Fibroblast of gingiva (primary cell): ENCODE measurements at regions not wholly inside any gene's neighbourhood (a gene's known extent, or its start where the extent isn't known, plus 50 kb on each side); places are given as distances from the start of the nearest gene placed in this dataset.
"Not testable (repeated sequence)": the region's sequence is repeated elsewhere in the genome, so short reads cannot be mapped to it uniquely, and the experiment has no call there.

Experiments used
- DNase-seq: peaks from one replicate; pipeline ENCODE4 v3.0.0-alpha.2; 2011; ENCODE audit warnings: low read depth

DNA sequence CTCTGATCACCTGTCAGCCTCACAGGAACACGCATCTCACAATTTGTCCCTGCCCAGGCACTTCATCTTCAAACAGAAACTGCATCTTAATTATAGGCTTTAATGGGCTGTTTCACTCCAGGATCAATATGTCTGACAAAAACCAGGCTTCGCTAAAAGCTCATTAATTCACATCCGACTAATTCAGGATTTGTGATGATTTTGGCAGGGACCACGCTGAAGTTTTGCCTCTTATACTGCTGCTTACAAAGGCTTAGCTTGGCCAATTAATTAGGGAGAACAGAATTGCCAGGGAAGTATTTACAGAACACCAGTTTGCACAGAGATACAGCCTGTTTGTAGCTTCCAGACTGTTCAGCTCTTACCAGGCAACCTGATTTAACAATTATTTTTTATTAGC is 541.0 kb upstream of the SPTLC3 start:
- no peak for DNase-seq

DNA sequence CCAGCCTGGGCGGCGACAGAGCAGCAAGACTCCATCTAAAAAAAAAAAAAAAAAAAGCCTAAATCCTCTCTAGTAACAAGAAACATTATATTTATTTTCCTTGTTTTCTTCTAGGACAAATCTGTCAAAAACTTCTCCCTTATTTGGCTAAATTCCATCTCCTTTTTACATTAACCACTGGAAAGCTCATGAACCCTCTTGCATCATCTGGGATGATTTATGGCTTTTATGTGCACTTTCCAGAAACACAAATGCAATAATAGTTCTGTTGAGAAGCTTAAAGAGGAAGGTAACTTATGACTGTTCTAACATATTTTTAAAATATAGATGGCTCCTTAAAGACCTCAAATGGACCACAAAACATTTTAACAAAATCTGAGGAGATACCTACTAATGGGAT is 526.1 kb upstream of the SPTLC3 start:
- no peak for DNase-seq

DNA sequence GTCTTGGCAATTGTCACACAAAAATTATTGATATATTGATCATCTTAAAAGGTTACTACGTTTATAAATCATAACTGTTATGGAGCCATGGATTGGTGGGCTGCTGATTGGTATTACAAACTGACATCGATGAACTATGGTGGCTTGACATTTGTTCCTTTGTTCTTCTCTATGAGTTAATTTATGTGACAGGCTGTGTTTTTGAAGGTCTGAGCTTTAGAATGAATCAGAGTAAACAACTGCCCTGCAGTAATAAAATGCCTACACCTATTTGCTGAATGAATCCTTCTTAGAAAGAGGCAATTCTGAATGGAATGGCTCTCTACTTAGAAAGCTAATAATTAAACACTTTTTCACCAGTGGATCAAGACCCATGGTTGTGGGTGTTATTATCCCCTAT is 506.3 kb upstream of the SPTLC3 start:
- no peak for DNase-seq

DNA sequence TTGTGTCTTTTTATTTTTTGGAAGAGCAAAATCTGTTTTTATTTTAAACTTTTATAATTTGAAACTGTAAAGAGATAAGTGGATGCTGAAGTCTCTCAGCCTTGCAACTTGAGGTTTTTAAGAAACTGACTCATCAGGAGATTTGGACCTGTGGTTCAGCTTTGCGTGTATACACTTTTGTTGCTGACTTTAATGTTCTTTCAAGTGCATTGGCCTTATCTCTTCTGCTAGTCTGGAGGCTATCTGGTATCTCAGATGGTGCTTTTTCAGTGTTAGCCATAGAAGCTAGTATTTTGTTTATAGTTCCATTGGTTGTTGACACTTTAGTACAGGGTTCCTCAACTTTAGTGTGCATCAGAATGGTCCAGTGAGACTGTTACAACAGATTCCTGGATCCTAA is 504.0 kb upstream of the SPTLC3 start:
- no peak for DNase-seq

DNA sequence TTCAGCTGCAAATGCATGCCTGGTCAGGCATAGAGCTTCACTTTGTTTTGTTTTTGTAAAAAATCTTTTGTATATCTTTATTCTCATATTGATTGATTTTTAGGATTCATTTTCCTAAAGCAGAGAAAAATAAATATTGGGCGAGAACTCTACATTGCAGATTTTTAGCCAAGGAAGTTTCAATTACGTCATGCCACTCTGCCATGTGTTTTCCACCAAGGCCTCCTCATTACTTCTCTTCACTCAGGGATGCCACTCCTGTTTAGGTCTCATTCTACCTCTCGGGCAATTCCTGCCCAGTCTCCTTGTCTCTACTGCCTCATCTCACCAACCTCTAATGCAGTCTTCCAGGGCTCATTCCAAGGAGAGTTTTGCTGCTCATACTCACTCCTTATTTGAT is 497.3 kb upstream of the SPTLC3 start:
- DNase-seq: no peak

DNA sequence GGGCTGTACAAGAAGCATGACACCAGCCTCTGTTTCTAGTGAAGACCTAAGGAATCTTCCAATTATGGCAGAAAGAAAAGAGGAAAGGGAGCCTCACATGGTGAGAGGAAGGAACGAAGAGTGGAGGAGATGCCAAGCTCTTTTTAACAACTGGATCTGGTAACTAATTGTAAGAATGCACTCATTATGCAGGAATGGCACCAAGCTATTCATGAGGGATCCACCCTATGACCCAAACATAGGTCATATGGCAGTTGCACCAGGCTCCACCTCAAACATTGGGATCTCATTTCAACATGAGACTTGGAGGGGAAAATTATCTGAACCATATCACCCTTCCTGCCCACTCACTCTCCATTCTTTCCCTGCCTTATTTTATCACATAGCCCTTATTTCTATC is 496.0 kb upstream of the SPTLC3 start:
- no peak for DNase-seq

DNA sequence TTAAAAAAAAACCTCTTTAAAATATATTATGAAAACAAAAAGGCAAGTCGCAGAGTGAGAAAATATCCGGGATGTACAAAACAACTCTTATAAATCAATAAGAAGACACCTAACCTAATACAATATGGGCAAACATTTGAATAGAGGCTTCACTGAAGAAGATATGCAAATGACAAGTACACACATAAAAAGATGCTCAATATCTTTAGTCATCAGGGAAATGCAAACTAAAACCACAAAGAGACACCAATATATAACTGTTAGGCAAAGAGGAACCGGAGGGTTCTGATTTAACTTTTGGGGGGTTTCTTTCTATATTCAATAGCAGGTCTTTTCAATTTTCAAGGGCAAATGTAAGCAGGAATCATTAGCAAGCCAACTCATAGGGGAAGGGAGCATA is 480.7 kb upstream of the SPTLC3 start:
- no peak for DNase-seq

DNA sequence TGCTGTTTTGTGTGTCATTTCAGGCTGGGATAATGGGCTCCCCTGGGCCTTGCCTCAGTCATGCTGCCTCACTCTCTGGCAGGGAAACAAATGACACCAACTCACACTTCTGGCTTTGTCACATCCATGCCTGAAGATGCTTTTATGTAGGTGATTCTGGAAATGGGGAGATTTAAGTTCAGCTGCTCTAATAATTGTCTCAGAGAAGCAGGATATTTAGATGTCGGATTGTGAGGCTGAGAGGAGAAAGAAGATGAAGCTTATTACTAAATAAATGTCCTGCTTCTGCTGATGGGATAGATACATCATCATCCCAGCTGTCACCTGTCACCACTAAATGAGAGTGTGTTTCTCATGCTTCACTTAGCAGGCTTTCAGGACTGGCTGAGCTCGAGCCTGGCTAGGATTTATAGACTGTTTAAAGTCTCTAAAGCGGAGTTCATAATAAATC is 480.2 kb upstream of the SPTLC3 start:
- no peak for DNase-seq

DNA sequence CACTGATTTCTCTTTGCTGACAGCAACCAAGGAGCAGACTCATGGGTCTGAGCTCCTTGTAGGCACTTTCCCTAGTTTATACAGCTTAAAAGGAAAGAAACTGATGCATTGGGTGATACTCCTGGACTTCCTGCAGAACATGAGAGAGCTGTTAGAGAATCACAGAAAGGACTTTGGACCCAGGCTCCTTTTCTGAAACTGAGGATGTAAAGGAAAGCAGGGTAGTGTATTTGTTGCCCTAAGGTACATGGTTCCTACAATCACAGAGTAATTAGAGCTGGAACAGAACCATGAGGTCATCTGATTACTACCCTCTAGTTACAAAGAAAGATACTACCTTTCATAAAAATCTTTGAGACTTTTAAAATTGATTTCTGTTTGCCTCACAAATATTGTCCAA is 477.1 kb upstream of the SPTLC3 start:
- no peak for DNase-seq

DNA sequence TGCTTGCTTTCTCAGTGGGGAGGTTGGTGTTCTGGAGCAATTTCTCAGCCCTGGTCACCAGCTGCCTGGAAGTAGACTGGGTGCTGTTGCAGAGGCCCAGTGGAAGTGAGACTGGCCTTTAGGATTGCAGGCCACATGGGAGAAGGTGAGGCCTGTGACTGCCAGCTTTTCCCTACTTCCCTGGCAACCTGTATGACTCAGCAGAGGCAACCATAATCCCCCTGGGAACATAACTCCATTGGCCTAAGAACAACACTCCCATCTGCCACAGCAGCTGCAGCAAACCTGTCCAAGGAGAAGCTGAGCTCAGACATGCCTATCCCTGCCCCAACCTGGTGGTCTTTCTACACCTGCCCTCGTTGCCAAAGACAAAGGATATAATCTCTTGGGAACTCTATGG is 473.5 kb upstream of the SPTLC3 start:
- DNase-seq: no peak

DNA sequence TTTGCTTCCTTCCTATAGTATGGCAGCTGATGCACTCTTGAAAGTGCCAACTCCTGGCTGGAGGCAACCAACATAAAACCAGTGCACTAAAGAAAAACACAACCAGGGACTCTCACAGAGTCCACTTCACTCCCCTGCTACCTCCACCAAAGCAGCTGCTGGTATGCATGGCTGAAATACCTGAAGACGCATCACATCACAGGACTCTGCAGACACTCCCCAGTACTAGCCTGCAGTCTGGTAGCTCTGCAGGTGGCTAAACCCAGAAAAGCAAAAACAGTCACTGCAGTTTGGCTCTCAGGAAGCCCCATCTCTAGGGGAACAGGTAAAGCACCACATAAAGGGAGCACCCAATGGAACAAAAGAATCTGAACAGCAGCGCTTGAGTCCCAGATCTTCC is 473.0 kb upstream of the SPTLC3 start:
- DNase-seq: no peak

DNA sequence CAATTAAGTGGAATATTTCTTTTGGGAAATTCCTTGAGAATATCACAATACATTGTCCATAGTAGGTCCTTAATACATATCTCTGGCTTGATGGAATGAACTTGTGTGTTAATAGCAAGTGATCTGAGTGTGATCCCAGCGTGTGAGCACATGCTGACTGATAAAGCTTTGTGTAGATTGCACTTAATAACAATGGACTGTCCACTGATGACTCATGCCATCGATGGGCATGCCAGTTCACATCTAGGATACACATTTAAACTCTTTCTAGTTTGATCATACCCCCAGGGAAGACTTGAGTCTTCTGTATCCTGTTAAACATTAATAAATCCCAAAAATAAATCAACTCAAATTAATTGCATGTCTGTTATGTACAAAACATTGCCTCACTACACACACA is 454.3 kb upstream of the SPTLC3 start:
- no peak for DNase-seq

DNA sequence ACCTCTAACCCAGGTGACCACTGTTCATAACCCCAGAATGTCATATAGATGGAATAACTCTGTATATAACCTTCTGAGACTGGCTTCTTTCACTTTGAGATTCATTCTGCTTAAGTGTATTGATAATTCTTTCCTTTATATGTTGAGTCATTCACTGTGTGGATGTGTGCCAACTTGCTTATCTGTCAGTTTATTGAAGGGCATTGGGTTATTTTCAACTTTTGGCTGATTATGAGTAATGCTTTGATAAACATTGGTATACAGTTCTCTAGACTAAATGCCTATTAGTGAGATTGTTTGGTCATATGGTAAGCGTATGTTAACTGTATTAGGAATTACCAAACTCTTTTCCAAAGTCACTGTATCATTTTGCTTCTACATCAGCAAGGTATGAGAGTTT is 453.4 kb upstream of the SPTLC3 start:
- no peak for DNase-seq

DNA sequence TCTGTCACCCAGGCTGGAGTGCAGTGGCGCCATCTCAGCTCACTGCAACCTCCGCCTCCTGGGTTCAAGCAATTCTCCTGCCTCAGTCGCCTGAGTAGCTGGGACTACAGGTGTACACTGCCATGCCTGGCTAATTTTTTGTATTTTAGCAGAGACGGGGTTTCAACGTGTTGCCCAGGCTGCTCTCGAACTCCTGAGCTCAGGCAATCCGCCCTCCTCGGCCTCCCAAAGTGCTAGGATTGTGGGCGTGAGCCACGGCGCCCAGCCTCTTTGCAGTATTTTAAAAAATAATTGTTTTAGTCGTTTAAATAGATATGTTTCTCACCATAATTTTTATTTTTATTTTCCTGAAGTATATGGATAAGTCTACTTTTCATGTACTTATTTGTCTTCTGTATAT is 452.9 kb upstream of the SPTLC3 start:
- DNase-seq: not testable (repeated sequence)

DNA sequence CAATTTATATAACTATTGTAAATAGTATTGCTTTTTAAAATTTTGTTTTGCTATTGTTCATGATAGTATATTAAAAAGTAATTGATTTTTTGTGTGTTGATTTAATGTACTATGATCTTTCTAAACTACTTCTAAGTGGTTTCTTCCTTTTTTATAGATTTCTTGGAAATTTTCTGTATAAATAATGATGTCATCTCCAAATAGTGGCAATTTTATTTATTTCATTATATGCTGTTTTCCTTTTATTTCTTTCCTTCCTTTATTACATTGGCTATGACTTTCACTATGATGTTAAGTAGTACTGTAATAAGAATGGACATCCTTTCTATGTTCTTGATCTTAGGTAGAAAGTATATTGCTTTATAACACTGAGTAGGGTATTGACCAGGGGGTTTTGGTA is 451.5 kb upstream of the SPTLC3 start:
- DNase-seq: no peak

DNA sequence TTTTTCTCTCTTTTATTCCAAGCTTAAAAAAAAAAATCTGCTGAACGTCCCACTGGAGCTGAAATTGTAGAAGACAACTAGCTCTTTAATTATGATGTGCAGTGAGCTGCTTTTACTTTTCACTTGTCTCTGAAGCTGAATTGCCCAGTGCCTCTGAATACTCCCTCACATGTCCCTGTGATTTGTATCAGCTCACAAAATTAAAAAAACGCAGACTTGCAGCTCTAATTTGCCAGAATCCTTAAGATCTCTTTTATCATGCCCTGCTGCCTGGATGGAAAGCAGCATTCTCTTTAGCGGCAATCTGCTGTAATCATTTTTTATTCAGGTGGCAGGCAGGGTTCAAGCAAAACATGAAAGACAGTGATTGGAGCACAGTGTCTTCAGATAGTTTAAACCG is 443.8 kb upstream of the SPTLC3 start:
- DNase-seq: no peak

DNA sequence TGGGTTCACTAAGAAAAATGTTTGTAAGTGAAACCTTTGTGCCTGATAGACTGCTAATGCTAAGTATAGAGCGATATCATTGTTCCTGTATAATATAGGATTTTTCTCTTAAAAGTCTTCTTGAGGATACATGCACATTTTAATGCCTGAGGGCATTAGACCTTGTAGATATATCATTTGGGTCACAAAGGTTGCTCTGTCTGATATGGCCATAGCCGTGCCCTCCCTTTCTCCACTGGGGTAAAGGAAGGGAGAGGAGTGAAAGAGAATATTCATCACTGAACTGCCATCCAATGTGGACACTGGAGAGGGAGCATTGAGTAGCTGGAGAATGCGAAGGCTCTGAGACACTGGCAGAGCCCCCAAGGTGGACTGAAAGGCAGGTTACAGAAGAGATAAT is 442.2 kb upstream of the SPTLC3 start:
- no peak for DNase-seq

DNA sequence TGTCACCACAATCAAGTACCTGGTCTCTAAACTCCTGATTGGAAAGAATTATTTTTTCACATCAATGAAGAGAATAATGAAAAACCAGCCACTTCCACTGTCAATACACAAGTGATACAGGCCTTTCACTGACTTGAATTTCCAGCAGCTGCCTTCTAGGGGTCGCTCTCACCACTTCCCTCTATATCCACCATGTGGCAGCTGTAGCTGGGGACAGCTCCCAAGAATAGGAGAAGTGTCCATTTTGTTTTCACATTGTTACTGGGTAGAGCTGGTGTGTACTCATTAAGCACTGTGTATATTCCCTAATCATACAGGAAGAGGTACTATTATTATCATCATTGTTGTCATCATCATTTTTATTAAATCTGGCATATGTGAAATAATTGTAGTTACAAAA is 438.4 kb upstream of the SPTLC3 start:
- no peak for DNase-seq

DNA sequence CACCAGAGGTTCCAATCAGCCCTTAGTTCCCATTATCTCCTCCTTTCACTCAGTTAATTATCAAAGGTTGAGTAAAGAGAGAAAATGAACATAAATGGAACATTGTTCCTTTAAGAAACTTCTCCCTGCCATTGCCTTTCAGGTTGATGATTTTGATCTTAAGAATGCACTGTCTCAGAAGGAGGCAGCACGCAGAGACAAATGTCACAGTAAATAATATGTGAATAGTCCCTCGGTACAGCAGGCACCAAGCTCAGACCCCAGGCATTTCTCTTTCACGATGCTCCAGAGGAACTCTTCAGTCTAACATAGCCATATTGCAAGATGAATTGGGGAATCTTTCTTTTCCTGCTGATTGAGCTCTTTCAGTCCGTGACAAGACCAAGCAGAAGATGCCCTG is 435.3 kb upstream of the SPTLC3 start:
- no peak for DNase-seq

DNA sequence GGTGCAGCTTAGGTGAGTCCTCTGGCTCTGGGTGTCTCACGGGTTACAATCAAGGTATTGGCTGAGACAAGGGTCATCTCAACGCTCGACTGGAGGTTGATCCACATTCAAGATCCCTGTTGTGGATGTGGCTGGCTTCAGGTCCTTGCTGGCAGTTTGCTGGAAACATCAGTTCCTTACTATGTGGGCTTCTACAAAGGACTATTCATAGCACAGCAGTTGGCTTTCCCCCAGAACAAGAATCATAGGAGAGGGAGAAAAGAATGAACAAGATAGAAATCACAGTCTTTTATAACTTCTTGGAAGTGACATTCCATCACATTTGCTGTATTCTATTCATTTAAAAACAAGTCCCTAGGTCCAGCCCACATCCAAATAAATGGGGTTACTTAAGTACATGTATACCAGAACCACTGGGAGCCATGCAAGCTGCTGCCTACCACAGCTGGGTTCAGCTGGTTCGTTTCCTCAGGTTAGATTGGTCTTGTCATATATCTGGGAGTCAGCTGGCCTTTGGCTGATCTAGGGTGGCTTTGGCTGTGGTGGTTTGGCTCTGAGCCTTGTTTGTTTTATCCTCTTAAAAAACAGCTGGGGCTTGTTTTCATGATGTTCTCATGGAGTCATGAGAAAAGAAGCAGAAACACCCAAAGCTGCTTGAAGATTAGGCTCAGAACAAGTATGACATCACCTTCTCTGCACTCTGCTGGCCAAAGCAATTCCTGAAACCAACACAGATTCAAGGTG is 433.2 kb upstream of the SPTLC3 start:
- DNase-seq: no peak

DNA sequence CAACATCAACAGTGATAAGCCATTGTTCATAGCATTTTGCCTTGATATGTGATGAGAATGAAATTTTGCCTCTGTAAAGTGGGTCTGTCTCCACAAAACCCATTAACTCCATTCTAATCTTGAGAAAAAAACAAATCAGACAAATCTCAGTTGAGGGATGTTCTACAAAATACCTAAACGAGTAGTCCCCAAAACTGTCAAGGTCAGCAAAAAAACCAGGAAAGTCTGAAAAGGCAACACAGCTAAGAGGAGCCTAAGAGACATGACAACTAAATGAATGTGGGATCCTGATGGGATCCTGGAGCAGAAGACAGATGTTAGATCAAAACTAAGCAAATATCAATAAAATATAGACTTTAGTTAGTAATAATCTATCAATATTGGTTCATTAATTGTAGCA is 431.6 kb upstream of the SPTLC3 start:
- DNase-seq: no peak

DNA sequence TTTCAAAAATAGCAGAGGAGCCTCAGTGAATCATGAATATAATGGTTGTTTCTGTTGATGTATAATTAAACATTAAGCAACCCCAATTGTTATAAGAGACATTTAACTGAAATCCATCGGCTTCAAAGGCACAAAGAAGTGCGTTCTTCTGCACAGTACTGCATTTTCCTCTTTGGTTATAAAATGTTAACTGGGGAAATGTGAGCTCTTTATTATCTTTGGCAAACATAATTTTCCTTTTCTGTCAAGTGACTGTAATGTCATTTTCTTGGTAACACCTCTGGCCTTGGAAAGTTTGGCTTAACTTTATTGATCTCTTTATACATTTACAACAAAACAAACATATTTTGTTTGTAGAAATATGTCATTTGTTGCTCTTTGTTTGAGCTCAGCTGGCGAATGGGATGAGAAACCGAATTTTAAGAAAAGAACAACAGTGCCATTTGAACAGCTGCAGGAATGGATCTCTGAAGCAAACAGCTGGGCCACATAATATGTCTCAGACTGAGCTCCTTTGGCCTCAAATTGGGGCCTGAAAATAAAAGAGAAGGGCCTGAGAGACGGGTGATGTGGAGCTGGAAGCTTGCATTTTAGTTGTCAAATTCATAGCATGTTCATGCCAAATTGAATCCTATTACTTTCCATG is 427.0 kb upstream of the SPTLC3 start:
- no peak for DNase-seq

DNA sequence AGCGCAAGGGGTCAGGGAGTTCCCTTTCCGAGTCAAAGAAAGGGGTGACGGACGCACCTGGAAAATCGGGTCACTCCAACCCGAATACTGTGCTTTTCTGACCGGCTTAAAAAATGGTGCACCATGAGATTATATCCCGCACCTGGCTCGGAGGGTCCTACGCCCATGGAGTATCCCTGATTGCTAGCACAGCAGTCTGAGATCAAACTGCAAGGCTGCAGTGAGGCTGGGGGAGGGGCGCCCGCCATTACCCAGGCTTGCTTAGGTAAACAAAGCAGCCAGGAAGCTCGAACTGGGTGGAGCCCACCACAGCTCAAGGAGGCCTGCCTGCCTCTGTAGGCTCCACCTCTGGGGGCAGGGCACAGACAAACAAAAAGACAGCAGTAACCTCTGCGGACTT is 426.1 kb upstream of the SPTLC3 start:
- DNase-seq: not testable (repeated sequence)

DNA sequence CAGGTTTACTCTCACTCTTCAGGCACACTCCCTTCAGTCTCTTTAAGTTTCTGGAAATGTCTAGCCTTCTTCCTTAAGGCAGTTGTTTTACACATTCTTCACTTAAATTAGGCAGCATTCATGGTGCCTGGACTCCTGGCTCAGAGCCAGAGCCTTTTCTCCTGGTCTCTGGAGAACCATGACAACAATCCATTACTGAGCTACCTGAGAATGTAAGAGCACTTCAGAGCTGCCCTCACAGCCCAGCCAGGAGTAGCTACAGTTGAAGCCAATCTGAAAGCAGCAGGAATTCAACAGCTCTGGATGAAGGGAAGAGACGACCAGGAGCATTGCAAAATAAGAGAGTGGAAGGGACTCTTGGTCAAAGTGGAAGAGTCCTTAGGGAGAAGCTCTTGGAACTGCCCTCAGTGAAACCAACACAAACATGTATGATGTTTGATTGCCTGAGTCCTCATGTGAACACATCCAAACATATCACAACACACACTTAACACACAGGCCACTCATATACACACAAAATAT is 416.8 kb upstream of the SPTLC3 start:
- no peak for DNase-seq
